ENCODE measurements at regions not wholly inside any gene's neighbourhood (a gene's known extent, or its start where the extent isn't known, plus 50 kb on each side); places are given as distances from the start of the nearest gene placed in this dataset.
"Not testable (repeated sequence)": the region's sequence is repeated elsewhere in the genome, so short reads cannot be mapped to it uniquely, and the experiment has no call there.

DNA sequence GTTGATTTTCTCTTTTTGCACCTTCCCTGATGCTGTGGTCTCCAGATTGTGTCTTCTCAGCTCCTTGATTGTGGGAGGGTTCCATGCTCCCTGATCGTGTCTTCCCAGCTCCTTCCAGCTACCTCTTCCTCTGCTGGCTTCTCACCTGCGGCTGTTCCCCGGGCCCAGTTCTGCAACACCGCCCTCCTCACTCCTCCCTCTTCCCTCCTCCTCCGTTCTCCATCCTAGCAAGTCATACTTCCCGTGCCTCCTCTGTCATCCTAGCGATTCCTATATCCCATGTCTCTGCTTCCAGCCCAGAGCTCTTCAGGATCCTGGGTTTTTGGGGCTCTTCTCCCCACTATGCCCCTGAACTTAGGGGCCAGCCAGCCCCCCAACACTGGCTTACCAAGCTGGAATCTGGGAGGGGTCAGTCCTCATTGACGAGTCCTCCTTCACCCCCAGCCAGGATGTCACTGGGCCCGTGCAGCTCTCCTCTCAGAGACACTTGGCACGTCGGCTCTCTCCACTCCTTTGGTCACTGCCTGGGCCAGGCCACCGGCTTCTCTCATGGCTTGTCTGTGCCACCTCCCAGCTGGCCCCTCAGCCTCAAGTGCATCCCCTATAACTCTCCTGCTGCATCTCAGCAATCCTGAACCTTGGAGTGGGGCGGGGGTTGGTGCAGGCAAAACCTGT lies 255.4 kb upstream of the MVB12B start:
- peaks cover 7% of the 10 kb centered on the region for H3K27me3 ChIP-seq (ENCODE audit: control insufficient read depth, insufficient read depth, low read length)
- no peak for TF ChIP-seq CTCF (IDR thresholded peaks at IDR 0.05; ENCODE audit: insufficient read depth, low read depth, low read length)
- DNase-seq (ENCODE audit: low read depth): no peak
- no peak overlapping the region for H3K4me3 ChIP-seq (ENCODE audit: low read depth, low read length)
- H3K36me3 ChIP-seq (ENCODE audit: control insufficient read depth, insufficient read depth, low read length): no peaks in the 10 kb centered on the region
- CTCF ChIA-PET: no interaction called here
- POLR2A ChIA-PET: no interaction called here

GRCh38 chr9:126077656-126078055 lies 249.0 kb upstream of the MVB12B start:
- POLR2A ChIA-PET; H3K36me3 ChIP-seq (ENCODE audit: control insufficient read depth, insufficient read depth, low read length); DNase-seq (ENCODE audit: low read depth); H3K27me3 ChIP-seq (ENCODE audit: control insufficient read depth, insufficient read depth, low read length); H3K4me3 ChIP-seq (ENCODE audit: low read depth, low read length); CTCF ChIA-PET: not testable (repeated sequence)

GRCh38 chr9:126080641-126081040 lies 246.0 kb upstream of the MVB12B start:
- no peaks in the 10 kb centered on the region for H3K36me3 ChIP-seq (ENCODE audit: control insufficient read depth, insufficient read depth, low read length)
- CTCF ChIA-PET: no interaction called here
- no peak for TF ChIP-seq CTCF (IDR thresholded peaks at IDR 0.05; ENCODE audit: insufficient read depth, low read depth, low read length)
- no peaks in the 10 kb centered on the region for H3K27me3 ChIP-seq (ENCODE audit: control insufficient read depth, insufficient read depth, low read length)
- no peak overlapping the region for H3K4me3 ChIP-seq (ENCODE audit: low read depth, low read length)
- DNase-seq (ENCODE audit: low read depth): no peak
- POLR2A ChIA-PET: no interaction called here

DNA sequence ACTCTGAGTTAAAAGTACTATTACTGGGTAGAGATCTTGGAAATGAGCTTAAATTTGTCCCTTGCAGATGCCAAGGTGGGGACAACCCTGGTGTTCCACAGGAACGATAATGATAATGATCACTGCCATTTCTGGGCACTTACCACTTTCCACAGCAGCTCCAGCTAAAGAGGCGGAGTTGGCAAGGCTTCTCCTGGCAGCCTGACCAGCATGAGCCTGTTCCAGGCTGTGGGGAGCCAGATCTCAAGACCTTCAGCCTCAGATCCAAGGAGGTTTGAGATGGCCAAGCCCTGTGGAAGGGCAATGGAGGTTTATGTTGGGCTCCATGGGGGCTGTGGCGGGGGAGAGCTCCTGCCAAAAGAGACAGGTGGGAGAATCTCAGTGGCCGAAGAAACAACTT lies 244.9 kb upstream of the MVB12B start:
- POLR2A ChIA-PET: no interaction called here
- H3K4me3 ChIP-seq (ENCODE audit: low read depth, low read length): no peak overlapping the region
- TF ChIP-seq CTCF (IDR thresholded peaks at IDR 0.05; ENCODE audit: insufficient read depth, low read depth, low read length): no peak
- H3K36me3 ChIP-seq (ENCODE audit: control insufficient read depth, insufficient read depth, low read length): no peaks in the 10 kb centered on the region
- CTCF ChIA-PET: no interaction called here
- DNase-seq (ENCODE audit: low read depth): no peak
- no peaks in the 10 kb centered on the region; the same call in 1 of the 2 replicates for H3K27me3 ChIP-seq (ENCODE audit: control insufficient read depth, insufficient read depth, low read length)

- Histone ChIP-seq H3K27me3 (ENCODE audit: control insufficient read depth, insufficient read depth, low read length) (no peaks in the 10 kb centered on the region; the same call in none of the 2 replicates), H3K36me3 (ENCODE audit: control insufficient read depth, insufficient read depth, low read length) (no peaks in the 10 kb centered on the region), H3K4me3 (ENCODE audit: low read depth, low read length) (no peak overlapping the region)
- POLR2A ChIA-PET: no interaction called here
- TF ChIP-seq CTCF (IDR thresholded peaks at IDR 0.05; ENCODE audit: insufficient read depth, low read depth, low read length): no peak
- no peak for DNase-seq (ENCODE audit: low read depth)
- CTCF ChIA-PET: no interaction called here
Measured at GRCh38 chr9:126084008-126084407, 242.6 kb upstream of the MVB12B start.

DNA sequence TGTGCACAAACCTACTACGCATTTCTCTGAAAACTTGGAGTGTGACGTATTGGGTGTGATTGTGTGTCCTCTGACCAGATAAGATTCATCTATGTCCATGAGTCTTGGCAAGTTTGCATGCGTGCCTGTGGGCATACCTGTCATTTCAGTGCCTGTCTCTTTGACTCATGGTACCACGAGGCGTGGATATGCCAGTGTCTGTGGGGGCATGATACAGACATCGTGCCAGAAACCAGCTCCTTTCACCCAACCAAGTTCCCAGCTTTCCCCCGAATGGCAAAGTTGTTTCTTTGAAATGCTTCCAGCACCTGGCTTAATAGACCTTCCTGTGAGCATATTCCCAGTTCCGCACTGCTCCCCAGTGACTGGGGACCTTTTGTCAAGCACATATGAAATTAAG lies 241.9 kb upstream of the MVB12B start:
- ChIA-PET CTCF (no interaction called here), POLR2A (no interaction called here)
- H3K36me3 ChIP-seq (ENCODE audit: control insufficient read depth, insufficient read depth, low read length): no peaks in the 10 kb centered on the region
- no peak overlapping the region for H3K4me3 ChIP-seq (ENCODE audit: low read depth, low read length)
- H3K27me3 ChIP-seq (ENCODE audit: control insufficient read depth, insufficient read depth, low read length): no peaks in the 10 kb centered on the region; the same call in none of the 2 replicates
- TF ChIP-seq CTCF (IDR thresholded peaks at IDR 0.05; ENCODE audit: insufficient read depth, low read depth, low read length): no peak
- no peak for DNase-seq (ENCODE audit: low read depth)
